K562 (cell line): ENCODE measurements at regions not wholly inside any gene's neighbourhood (a gene's known extent, or its start where the extent isn't known, plus 50 kb on each side); places are given as distances from the start of the nearest gene placed in this dataset.

Experiments used
- ATAC-seq: fragments of 200-7000 bp; cut with Tn5 transposase; 3 replicates; pipeline ENCODE4 v1.9.1; 2020; ENCODE audit warnings: moderate library complexity
- BruUV-seq: library from RNA; stranded (reverse); fragments of 400-500 nt; replicated peaks from 2 replicates; lab custom pipeline; 2021; lab: Mats Ljungman, UMichigan
- CTCF ChIA-PET: fragments of 300-600 bp; formaldehyde crosslinking; extraction: SDS; loops from one replicate; lab custom pipeline; 2021; ENCODE audit warnings: low intra/inter-chr PET ratio; lab: Yijun Ruan, JAX
- POLR2A ChIA-PET: fragments of 300-600, 350-650 bp; sonication (Branson Sonifier 250); formaldehyde crosslinking; extraction: SDS; loops from one replicate; lab custom pipeline; 2021; ENCODE audit warnings: antibody characterized with exemption, inconsistent platforms; lab: Yijun Ruan, JAX
- DNase-seq, 4 experiments: peaks; one replicate each; pipeline versions ENCODE4 v3.0.0 to v3.0.0-alpha.2; 2011 to 2018; ENCODE audit warnings: low spot score in 3 of 4, mixed read lengths in 3 of 4; ENCODE audit errors: extremely low read depth in 1 of 4
- FAIRE-seq: peaks from 2 replicates; lab custom pipeline; 2011; peaks lifted over from hg19 to GRCh38; lab: Jason Lieb, UNC
- H2AFZ ChIP-seq: 2 replicates; pipeline ENCODE4 v1.6.0; 2011; ENCODE audit warnings: low read depth, low read length, control low read depth, inconsistent platforms
- H3K27ac ChIP-seq: fragments of 200-600 bp; 3 replicates; pipeline ENCODE4 v1.8.0; 2011; ENCODE audit warnings: low read depth, mild to moderate bottlenecking, control low read depth, inconsistent platforms, low read length, moderate library complexity, mixed read lengths; ENCODE audit errors: extremely low read depth
- H3K27me3 ChIP-seq, 2 experiments: fragments of 300-600 bp in 1 of 2; 2 replicates in 1 of 2; 3 replicates in 1 of 2; pipeline versions ENCODE4 v1.6.0 to v1.8.0; 2011; ENCODE audit warnings: inconsistent platforms in 2 of 2, low read length in 2 of 2, mild to moderate bottlenecking in 1 of 2, mixed read lengths in 1 of 2, moderate library complexity in 1 of 2; ENCODE audit not compliant: control insufficient read depth in 2 of 2, insufficient read depth in 2 of 2
- H3K36me3 ChIP-seq: fragments of 300-600 bp; 3 replicates; pipeline ENCODE4 v1.8.0; 2011; ENCODE audit warnings: mild to moderate bottlenecking, low read length, inconsistent platforms; ENCODE audit not compliant: control insufficient read depth, insufficient read depth
- H3K4me1 ChIP-seq, 2 experiments: fragments of 200-600 bp in 1 of 2; replicated peaks in 1 of 2; 2 replicates in 1 of 2; 3 replicates in 1 of 2; pipeline versions ENCODE4 v1.5.1 to v1.8.0; 2011; ENCODE audit warnings: inconsistent platforms in 2 of 2, low read length in 2 of 2, mild to moderate bottlenecking in 1 of 2, mixed read lengths in 1 of 2, moderate library complexity in 1 of 2; ENCODE audit not compliant: control insufficient read depth in 2 of 2, insufficient read depth in 2 of 2
- H3K4me2 ChIP-seq: 2 replicates; pipeline ENCODE4 v1.6.1; 2011; ENCODE audit warnings: low read length, control low read depth, inconsistent platforms, mixed read lengths; ENCODE audit not compliant: insufficient read depth
- H3K4me3 ChIP-seq: fragments of 200-600 bp; sonication (generic), shearing (Covaris generic); 2 replicates; pipeline ENCODE4 v1.5.1; 2016; ENCODE audit warnings: control low read depth, inconsistent platforms
- H3K79me2 ChIP-seq: fragments of 200-600 bp; 3 replicates; pipeline ENCODE4 v1.8.0; 2011; ENCODE audit warnings: low read length, inconsistent platforms; ENCODE audit not compliant: control insufficient read depth, insufficient read depth
- H3K9ac ChIP-seq, 2 experiments: 2 replicates each; pipeline versions ENCODE4 v1.6.0 to v1.6.1; 2011; ENCODE audit warnings: low read depth in 2 of 2, low read length in 2 of 2, control low read depth in 1 of 2, inconsistent platforms in 1 of 2, mild to moderate bottlenecking in 1 of 2, mixed read lengths in 1 of 2; ENCODE audit not compliant: insufficient read depth in 1 of 2
- H3K9me1 ChIP-seq: one replicate; pipeline ENCODE4 v1.6.0; 2011; ENCODE audit warnings: inconsistent platforms, mild to moderate bottlenecking, low read length, moderate library complexity; ENCODE audit not compliant: control insufficient read depth, insufficient read depth
- H3K9me3 ChIP-seq: replicated peaks from 2 replicates; pipeline ENCODE4 v1.5.1; 2011; ENCODE audit warnings: low read depth, low read length, inconsistent platforms; ENCODE audit not compliant: control insufficient read depth, insufficient read depth
- H4K20me1 ChIP-seq: replicated peaks from 2 replicates; pipeline ENCODE4 v1.6.1; 2011; ENCODE audit warnings: low read length, inconsistent platforms, mixed read lengths; ENCODE audit not compliant: control insufficient read depth, insufficient read depth
- GTF2A2 ChIP-seq: IDR thresholded peaks from 2 replicates; pipeline ENCODE4 v1.6.1; 2016; ENCODE audit warnings: mild to moderate bottlenecking, missing genetic modification characterization, missing compliant biosample characterization
- KAT8 ChIP-seq: fragments of 450-650 bp; IDR thresholded peaks from 2 replicates; pipeline ENCODE4 v1.6.1; 2016; ENCODE audit warnings: low read depth, mild to moderate bottlenecking
- KDM2B ChIP-seq: fragments of 250-450 bp; sonication (Bioruptor Pico); IDR thresholded peaks from 2 replicates; pipeline ENCODE4 v1.8.0; 2021; ENCODE audit warnings: mild to moderate bottlenecking, moderate library complexity
- NFATC3 ChIP-seq: fragments of 450-650 bp; IDR thresholded peaks from 2 replicates; pipeline ENCODE4 v1.6.1; 2017; ENCODE audit warnings: mild to moderate bottlenecking
- PTBP1 ChIP-seq: fragments of 200-400 bp; formaldehyde crosslinking; IDR thresholded peaks from 2 replicates; pipeline ENCODE4 v1.6.1; 2017; ENCODE audit warnings: low read depth, low read length
- PTRF ChIP-seq: fragments of 450-650 bp; IDR thresholded peaks from 2 replicates; pipeline ENCODE4 v1.6.1; 2016; ENCODE audit warnings: mild to moderate bottlenecking, missing genetic modification characterization, missing compliant biosample characterization
- RFX1 ChIP-seq: fragments of 450-650 bp; IDR thresholded peaks from 2 replicates; pipeline ENCODE4 v1.6.1; 2016; ENCODE audit warnings: mild to moderate bottlenecking, moderate library complexity
- SMAD4 ChIP-seq: fragments of 250-450 bp; sonication (Bioruptor Pico); conservative IDR thresholded peaks from 2 replicates; pipeline ENCODE4 v1.8.0; 2021; ENCODE audit warnings: inconsistent platforms, mild to moderate bottlenecking, moderate library complexity
- SRSF7 ChIP-seq: fragments of 200-400 bp; formaldehyde crosslinking; optimal IDR thresholded peaks from 2 replicates; pipeline ENCODE3; 2017; ENCODE audit warnings: mild to moderate bottlenecking, low read depth, low read length
- YBX1 ChIP-seq: fragments of 450-650 bp; IDR thresholded peaks from 2 replicates; pipeline ENCODE4 v1.7.1; 2016; ENCODE audit warnings: mild to moderate bottlenecking
- WGBS: fragments of 100-300 bp; shearing (Covaris generic); methylation state at CpG from one replicate; pipeline ENCODE4 v1.1.6; 2016; ENCODE audit warnings: low coverage, mixed read lengths; ENCODE audit not compliant: insufficient coverage; ENCODE audit errors: missing lambda C conversion rate; 5-methylcytosine and 5-hydroxymethylcytosine counted together
- in situ Hi-C: fragments of 300-500 bp; cut with MboI; formaldehyde crosslinking; loops from 4 replicates; pipeline ENCODE4 v1.15.0; 2018; ENCODE audit warnings: inconsistent platforms, mixed read lengths
- intact Hi-C: fragments of 100-400 bp; cut with micrococcal nuclease; formaldehyde crosslinking; loops from 2 replicates; pipeline ENCODE4 v1.14.2; 2022
- TF ChIP-seq, protein P1 (sequence below): fragments of 450-650 bp; formaldehyde crosslinking; IDR thresholded peaks from 2 replicates; pipeline ENCODE4 v1.4.0; 2020; ENCODE audit warnings: mild to moderate bottlenecking, moderate library complexity

DNA sequence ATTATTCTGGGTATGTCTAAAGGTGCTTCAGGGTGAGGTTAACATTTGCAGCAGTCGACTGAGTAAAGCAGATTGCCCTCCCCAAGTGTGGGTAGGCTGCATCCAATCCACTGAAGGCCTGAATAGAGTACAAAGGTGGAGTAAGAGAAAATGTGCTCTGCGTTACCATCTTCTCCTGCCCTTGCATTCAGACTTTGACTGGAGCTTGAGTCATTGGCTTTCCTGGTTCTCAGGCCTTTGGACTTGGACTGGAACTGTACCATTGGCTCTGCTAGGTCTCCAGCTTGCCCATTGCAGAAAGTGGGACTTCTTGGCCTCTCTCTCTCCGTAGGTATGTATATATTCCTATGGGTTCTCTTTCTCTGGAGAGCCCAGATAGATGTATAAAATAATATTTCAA, 120.9 kb upstream of the CNTLN start:
- Histone ChIP-seq H2AFZ (no peak overlapping the region), H3K4me2 (no peak overlapping the region), H3K9ac (no peak overlapping the region)
- CTCF ChIA-PET: no interaction called here
- 0% methylated on average over 2 of the region's 3 CpGs for WGBS
- no TSS peak for BruUV-seq
- TF ChIP-seq GTF2A2 (tag): no peak
- no peak for TF ChIP-seq NFATC3
- TF ChIP-seq RFX1: no peak
- TF ChIP-seq KDM2B (CRISPR knock-in tag): no peak
- TF ChIP-seq, protein P1, sequence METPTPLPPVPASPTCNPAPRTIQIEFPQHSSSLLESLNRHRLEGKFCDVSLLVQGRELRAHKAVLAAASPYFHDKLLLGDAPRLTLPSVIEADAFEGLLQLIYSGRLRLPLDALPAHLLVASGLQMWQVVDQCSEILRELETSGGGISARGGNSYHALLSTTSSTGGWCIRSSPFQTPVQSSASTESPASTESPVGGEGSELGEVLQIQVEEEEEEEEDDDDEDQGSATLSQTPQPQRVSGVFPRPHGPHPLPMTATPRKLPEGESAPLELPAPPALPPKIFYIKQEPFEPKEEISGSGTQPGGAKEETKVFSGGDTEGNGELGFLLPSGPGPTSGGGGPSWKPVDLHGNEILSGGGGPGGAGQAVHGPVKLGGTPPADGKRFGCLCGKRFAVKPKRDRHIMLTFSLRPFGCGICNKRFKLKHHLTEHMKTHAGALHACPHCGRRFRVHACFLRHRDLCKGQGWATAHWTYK: no peak
- TF ChIP-seq PTRF (tag): no peak
- no peak for TF ChIP-seq SRSF7
- TF ChIP-seq SMAD4 (CRISPR knock-in tag): no peak
- TF ChIP-seq YBX1: no peak
- no peak for TF ChIP-seq PTBP1
- TF ChIP-seq KAT8: no peak
- TF ChIP-seq, all 486 proteins: peak for 0
- Histone ChIP-seq H3K79me2 (no peaks in the 10 kb centered on the region), H3K27ac (no peak overlapping the region), H3K4me1 (no peaks in the 10 kb centered on the region), H3K4me3 (no peak overlapping the region), H3K36me3 (no peaks in the 10 kb centered on the region), H3K27me3 (no peaks in the 10 kb centered on the region), H3K9me3 (no peaks in the 10 kb centered on the region), H3K9me1 (no peaks in the 10 kb centered on the region), H4K20me1 (no peaks in the 10 kb centered on the region)
- FAIRE-seq: no peak
- POLR2A ChIA-PET: no interaction called here
- intact Hi-C loops: no loop called here
- no peak for DNase-seq
- no peak for ATAC-seq
- in situ Hi-C loops: no loop called here
